ENCODE measurements at regions not wholly inside any gene's neighbourhood (a gene's known extent, or its start where the extent isn't known, plus 50 kb on each side); places are given as distances from the start of the nearest gene placed in this dataset.

DNA sequence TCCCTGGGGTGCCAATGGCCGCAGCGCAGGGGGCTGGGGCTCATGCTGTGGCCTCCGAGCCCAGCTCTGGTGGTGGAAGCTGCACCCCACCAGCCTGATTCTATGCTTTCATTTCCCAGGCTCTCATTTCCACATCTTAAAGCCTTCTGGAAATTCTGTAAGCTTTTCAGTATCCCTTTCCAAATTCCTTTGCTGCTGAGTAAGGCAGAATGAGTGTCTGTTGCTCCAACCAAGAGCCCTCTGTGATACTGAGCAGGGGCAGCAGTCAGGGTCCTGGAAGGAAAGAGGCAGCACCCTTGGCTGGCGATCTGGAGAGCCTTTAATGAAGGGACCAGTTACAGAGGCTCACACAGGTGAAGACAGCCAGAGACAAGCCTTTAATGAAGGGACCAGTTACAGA is 79.5 kb upstream of the FOXF1 start:
- DNase-seq = no peak

DNA sequence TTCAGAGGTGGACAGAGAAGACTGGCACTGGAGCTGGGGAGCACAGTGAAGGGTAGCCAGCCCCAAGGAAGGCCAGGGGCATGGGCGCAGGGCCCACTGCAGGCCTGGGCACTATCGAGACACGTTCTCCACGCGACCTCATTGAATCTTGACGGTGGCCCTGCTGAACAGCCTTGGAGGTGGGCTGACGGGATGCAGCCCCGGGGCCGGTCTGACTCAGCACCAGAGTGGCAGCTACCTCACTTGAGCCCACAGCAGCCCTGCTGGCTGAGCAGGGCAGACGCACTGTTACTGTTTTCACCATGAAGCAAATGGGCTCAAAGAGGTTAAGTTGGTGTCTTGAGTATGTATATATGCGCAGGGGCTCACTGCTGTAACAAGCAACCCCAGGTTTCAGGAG is 78.8 kb upstream of the FOXF1 start:
- DNase-seq = no peak

DNA sequence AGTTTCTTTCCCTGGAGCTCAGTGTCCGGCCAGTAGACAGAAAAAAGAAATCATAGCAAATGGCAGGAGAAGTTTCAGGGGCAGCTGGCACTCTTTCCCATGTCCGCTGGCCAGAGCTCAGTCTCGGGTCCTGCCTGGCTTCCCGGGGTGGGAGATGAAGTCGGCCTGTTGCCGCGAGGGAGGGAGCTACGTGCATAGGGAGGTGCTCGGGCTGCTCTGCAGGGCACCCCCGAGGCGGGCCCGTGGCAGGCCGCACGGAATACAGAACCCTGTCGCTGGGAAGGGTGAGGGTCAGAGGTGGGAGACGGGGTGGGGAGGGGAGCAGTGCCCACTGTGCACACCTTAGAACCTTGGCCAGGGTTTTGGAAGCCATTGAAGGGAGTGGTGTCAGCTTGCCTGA is 78.3 kb upstream of the FOXF1 start:
- no peak for DNase-seq

DNA sequence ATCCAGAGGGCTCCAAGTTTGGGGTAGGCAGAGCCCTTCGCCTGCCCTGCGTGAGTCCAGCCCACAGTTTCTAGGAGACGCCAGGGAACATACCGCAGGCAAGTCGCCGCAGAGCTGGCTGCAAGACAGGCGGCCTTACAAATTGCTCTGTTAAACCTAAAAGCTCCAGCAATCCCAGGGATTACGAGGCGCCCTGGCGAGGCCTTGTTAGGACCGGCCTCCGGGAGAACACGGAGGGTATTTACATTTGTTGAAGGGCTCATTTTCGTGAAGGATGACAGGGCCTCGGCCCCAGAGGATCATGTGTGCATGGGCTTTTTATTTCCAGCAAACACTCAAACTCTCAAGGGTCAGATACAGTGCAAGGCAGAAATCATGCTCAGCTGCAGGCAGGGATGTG is 77.6 kb upstream of the FOXF1 start:
- no peak for DNase-seq

DNA sequence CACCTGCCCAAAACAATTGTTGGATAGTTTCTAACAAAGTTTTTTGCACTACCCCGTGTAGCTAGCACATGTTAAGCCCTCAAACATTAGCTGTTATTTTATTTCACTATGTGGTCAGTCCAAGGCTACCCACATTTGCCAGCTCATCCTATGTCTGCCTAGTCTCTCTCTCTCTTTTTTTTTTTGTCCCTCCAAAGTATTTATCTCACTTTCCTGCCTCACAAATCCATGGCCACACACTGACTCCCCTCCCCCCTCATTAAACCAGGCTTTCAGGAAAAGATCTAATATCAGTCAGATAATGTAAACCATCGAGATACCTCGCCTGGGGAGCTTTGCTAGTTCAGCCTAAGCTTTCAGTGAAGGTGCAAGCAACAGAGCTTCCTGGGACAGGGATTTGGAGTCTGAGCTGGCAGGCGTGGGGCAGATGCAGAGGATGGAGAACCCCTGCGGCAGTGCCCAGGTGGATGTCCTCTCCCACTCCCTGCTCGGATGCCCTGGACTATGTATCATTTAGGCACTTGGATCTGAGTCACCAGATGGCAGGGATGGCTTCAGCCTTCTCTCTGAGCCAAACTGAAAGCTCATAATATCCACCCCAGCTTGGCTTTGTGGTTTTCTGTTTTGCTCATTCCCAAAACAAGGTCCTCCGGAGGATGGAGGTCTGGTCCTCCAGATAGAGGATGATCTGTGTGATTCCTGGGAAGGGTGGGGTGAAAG is 73.7 kb upstream of the FOXF1 start:
- DNase-seq = no peak

DNA sequence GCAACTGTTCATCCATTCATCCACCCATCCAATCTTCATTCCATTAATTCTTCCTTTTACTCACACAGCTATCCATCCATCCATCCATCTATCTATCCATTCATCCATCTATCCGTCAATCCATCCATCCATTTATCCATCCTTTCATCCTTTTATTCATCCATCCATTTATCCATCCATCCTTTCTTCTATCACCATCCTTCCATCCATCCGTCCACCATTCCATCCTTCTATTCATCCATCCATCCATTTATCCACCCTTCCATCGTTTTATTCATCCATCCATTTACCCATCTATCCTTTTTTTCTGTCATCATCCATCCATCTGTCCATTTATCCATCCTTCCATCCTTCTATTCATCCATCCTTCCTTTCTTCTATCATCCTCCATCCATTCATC is 73.0 kb upstream of the FOXF1 start:
- no peak for DNase-seq

DNA sequence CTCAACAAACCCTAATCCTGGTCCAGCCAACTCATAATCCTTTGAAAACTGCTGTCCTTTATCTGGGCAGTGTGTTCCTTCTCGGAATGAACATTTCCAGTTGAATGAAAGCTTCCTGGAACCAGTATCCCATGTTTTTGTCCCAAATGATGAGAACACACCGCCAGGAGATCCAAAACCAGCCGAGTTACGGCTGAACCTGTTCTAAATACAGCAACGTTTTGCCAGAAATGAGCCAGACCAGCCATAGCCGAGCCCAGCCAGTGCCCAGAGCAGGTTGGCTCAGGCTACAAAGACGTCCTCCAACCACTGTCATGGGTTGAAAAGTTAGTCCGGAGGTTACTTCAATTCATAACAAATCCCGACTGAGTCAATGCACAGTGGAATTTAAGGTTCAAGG is 67.6 kb upstream of the FOXF1 start:
- DNase-seq = no peak

DNA sequence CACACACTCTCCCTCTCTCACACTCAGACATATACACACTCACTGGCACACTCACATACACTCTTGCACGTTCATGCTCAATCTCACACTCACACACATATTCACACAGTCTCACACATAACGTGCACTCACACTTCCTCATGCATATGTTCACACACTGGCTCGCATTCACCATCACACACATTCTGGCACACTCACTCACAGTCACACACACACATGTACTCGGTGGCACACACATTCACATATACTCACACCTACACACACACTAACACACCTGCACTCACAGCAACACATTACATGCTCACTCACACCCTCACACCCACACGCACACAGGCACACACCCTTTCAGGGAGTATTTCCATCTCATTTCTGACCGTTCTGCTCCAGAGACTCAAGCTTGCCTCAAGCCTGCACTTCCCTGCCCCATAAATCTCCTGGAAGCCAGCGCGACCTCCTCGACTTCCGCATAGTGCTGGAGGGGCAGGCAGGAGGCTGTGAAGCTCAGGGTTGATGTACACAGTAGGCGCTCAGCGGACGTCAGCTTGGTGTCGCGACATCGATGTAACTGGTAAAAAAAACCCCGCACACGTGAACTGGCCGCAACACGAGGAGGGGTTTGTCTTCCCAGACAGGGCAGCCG is 66.7 kb upstream of the FOXF1 start:
- DNase-seq = no peak

DNA sequence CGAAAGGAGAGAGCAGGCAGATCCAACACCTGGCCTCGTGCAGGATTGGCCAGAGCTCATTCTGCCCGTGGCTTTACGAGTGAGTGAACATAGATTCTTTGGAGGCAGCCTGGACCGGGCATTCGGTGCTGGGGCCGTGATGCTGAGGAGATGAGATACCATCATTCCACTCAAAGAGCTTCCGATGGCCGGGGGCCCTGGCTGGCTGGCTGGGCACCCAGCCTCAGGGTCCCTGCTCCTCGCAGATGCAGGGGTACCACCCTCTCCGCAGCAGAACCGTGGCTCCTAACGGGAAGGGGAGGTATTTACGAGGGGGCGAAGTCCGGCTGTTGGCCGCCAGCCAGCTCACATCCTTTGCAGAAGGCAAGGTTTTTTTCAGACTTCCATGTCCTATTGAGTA is 66.1 kb upstream of the FOXF1 start:
- DNase-seq = no peak

DNA sequence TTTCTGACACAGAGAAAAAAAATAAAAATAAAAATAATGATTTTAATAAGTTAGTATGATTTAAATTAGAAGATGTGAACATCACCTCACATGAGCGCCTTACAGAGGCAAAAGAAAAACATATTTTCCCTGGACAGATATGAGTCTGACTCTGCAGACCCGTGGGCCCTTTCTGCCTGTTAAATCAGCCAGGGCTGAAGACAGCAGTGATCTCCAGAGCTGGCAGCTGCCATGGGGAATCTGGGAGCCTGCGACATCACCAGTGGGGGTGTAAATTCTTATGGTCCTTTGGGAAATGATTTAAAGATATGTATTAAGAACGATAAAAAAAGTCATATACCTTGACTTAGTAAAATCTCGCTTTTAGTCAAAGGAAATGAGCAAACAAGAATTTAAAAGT is 65.7 kb upstream of the FOXF1 start:
- DNase-seq = no peak

DNA sequence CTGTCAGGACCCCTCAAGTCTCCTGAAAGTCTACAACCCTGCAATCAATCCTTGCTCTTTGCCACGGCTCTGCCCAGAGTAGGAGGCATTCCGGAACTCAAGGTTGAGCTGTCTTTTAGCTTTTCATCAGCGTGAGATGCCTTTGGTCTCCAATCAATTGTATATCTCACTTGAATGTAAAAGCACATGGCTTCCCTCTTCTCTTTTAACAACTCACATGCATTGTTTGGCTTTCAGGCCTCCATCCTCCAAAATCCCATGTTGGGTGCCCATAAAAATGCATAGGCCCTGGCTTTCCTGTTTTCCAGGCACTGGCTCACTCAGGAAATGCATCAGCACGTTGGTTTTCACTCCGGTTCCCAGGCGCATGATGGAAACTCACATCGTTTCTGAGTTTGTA is 64.0 kb upstream of the FOXF1 start:
- no peak for DNase-seq

DNA sequence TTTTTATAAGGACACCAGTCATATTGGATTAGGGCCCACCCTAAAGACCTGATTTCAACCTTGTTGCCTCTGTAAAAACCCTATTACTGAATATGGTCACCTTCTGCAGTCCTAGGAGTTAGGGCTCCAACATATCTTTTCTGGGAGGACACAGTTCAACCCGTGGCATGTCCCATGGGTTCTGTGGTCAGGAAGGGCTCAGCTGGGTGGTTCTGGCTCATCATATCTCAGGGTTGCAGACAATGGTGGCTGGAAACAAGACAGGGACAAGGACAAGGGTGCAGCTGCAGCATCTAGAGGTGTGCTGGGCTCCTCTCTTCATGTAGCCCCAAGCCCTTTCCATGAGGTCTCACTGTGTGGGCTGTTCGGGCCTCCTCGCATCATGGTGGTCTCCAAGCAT is 63.1 kb upstream of the FOXF1 start:
- no peak for DNase-seq

DNA sequence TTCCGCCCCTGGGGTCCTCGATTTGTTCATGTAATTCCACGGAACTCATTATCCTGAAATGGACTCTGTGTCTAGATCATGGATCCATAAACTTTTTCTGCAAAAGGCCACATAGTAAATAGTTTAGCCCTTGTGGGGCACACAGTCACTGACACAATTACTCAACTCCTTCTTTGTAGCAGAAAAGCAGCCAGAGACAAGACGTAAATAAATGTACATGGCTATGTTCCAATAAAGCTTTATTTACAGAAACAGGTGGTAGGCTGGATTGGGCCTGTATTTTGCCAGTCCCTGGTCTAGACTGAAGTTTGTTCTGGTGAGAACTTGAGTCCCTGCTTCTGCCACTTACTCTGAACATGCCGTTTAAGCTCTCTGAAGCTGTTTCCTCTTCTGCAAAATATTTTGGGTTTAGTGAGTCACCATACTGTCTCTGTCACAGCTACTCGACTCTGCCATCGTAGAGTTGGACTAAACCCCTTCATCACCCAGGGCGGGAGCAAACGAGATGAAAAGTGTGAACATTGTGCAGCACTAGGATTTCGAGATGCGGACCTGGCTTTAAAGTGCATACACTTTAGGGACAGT is 61.9 kb upstream of the FOXF1 start:
- no peak for DNase-seq

DNA sequence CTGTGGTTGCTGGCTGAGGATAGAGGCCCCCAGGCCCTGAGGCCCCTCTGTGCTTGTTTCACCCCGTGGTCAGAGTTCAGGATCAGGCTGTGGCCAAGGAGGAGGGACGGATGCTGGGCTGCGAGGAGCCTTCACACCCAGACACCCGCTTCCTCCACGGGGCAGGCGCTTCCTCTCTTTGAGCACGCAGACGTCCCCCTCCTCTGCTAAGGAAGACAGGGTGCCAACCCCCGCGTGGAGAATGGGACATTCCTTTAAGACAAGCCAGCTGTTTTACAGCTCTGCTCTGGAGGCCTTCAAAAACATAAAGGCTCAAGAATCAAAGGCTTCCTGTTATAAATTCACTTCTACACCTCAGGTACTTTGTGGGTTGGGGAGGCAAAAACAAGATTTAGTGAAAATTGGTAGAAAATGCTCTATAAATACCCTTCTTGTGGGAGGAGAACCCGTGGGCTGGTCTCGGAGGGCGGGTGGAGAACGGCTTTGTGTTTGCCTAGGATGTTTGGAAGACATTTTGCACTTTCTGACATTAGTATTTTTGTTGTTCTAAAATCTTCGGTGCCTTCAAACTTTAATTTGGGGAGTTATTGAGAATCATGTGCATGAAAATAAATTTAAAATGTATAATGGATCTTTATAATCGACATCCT is 60.8 kb upstream of the FOXF1 start:
- DNase-seq = no peak

DNA sequence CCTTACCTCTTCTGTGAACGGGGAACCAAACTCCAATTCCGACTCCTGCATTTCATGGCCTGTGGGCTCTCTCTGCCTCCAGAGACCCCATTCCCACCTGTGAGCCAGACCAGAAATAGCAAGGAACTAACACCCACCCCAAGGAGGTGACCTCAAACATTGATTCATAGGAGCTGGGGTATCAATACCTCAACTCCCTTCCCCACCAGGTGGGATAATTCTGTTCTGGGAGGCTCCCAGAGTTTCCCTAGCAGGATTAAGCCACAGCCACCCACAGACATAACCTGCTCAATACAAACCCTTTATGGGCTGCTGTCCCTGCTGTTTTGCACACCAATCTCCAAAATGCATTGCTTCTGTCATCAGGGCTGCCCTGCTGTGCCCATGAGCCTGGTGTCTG is 59.6 kb upstream of the FOXF1 start:
- DNase-seq = no peak

DNA sequence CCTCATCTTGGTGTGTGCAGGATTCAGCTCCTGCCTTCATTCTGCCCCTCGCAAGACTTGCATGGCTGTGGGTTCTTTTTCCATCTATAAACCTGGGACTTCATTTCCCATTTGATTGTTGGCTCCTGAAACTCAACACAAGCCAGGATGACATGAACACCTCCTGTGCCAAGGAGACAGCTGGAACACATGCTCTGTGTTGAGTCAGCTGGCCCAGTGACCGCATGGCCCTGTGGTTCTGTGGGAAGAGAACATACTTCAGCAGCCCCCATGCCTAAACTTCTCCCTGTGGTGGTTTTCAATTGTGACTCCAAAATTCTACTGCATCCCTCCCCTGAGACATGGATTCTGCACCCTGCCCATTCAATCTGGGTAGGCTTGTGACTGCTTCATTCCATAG is 57.9 kb upstream of the FOXF1 start:
- no peak for DNase-seq

DNA sequence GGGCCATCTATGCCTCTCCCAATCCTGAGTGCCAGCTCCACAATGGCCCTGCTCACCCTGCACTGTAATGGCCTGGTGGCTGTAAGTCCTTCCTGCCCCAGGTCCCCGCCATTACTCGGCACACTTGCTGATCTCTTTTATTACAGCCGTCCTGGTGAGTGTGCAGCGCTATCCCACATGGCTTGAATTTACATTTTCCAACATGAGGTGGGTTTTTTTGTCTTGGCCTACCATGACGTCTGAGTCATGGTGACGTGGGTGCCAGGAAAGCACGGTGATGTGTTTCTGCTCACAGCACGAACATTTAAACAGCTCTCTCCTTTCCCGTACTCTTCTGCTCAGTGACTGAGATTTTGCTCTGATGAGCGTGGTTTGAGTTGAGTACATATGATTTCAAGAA is 55.2 kb upstream of the FOXF1 start:
- no peak for DNase-seq

DNA sequence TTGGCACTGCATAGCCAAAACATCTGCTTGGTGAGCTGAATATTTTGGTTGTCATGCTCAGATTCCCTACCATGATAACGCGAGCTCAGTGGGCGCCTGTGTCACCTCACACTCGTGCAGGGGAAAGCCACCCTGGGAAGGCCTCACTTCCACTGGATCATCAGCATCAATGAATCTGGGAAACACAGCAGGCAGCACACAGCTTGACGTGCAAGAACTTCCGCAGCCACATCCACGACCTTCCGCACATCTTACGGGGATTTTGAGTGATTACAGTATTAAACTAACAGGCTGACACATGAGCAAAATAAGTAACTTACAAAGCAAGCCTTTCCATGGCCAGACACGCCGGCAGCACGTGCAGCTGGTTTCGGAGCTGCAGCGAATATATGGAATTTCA is 54.7 kb upstream of the FOXF1 start:
- no peak for DNase-seq

DNA sequence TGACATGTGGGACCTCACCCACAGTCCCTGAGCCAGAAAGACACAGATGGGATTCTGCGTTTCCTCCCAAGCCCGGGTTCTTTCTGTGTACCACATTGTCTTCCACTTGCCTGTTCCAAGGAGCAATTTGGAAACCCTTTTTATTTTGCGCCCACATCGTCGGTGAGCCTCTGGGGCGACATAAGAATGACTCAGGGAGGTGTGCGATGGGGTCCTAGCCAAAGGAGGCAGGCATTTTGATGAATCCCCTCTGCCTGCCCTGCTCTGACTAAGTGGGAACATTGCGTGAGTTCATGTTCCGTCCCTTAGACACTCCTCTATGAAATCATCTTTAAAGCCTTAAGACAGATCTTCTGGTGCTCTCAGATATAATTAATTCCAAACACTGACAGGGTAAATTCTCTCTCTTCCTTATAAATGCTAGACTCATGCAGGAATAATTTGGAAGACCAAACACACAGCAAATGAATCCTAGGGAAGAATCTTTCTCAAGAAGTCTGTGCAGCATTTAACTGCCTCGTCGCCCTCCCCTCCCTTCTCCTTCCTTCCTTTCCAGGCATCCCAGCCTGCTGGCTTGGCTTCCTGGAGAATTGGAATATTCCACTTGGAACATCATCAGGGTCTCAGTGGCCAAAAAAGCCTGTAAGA is 52.7 kb upstream of the FOXF1 start:
- DNase-seq = no peak

DNA sequence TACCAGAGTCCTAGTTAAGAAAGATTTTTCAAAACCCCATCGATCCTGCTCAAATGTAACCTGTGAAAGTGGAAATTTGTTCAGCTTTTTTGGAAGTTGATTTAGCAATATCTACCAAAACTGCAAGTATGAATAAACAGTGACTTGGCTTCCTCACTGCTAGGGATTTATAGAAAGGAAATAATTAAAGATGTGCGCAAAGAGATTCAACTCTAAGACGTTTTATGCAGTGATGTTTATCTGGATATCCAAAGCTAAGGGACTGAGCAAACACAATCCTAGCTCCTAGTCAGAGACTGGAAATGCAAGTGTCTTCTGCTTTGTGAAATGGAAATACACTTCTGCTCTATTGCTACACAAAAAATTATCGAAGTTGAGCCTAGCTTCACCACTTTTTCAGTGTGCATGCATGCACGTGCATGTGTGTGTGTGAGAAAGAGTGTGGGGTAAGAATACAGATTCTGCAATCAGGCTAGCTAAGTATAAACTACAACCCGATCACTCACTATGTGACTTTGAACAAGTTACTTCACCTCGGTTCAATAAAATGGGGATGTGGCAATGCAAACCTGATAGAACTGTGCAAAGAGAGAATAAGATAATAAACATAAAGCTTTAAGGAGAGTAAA is 52.1 kb upstream of the FOXF1 start:
- no peak for DNase-seq

DNA sequence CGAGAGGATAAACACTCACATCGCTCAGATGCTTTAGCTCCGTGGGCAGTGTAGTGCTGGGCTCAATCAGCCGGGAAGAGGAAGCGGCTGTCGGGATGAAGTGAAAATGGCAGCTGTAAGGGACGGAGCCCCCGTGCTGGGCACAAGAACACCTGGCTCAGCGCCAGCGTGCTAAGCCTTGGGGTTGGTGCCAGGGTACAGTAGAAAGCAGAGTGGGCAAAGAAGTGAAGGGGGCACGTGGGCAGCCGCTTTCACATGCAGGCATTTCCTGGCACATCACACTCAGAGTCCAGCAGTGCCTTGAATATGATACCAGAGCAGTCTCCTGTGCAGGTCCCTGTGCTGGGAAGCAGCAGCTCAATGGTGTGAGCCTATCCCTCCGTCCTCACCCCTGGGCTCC is 51.1 kb upstream of the FOXF1 start:
- no peak for DNase-seq

Data from NCI-H510A treated with DMSO at 0.1 percent for 48 hours (cell line).